MCF 10A (cell line): ENCODE measurements at regions not wholly inside any gene's neighbourhood (a gene's known extent, or its start where the extent isn't known, plus 50 kb on each side); places are given as distances from the start of the nearest gene placed in this dataset.

Experiments used
- BruUV-seq: library from RNA; stranded (reverse); fragments of 400-500 nt; replicated peaks from 2 replicates; lab custom pipeline; 2021; lab: Mats Ljungman, UMichigan
- CTCF ChIA-PET: fragments of 300-600 bp; sonication (Branson Sonifier 250); formaldehyde crosslinking; extraction: SDS; loops from one replicate; lab custom pipeline; 2021; ENCODE audit warnings: antibody characterized with exemption, inconsistent platforms; lab: Yijun Ruan, JAX
- POLR2A ChIA-PET: fragments of 300-600, 350-650 bp; sonication (Branson Sonifier 250); formaldehyde crosslinking; extraction: SDS; loops from one replicate; lab custom pipeline; 2020; ENCODE audit warnings: antibody characterized with exemption, inconsistent platforms; lab: Yijun Ruan, JAX
- DNase-seq: peaks from one replicate; pipeline ENCODE4 v3.0.0-alpha.2; 2018; ENCODE audit not compliant: unreplicated experiment
- H3K27ac Mint-ChIP-seq: one replicate; pipeline ENCODE4 v1.8.0; 2022; ENCODE audit warnings: mild to moderate bottlenecking, low read depth, mixed read lengths; ENCODE audit not compliant: unreplicated experiment
- H3K27me3 Mint-ChIP-seq: one replicate; pipeline ENCODE4 v1.8.0; 2022; ENCODE audit warnings: mixed read lengths; ENCODE audit not compliant: insufficient read depth, unreplicated experiment
- H3K36me3 Mint-ChIP-seq: one replicate; pipeline ENCODE4 v1.8.0; 2022; ENCODE audit warnings: mild to moderate bottlenecking, moderate library complexity, mixed read lengths; ENCODE audit not compliant: insufficient read depth, unreplicated experiment
- H3K4me1 Mint-ChIP-seq: one replicate; pipeline ENCODE4 v1.8.0; 2022; ENCODE audit warnings: mixed read lengths; ENCODE audit not compliant: insufficient read depth, unreplicated experiment
- H3K4me3 Mint-ChIP-seq: one replicate; pipeline ENCODE4 v1.8.0; 2022; ENCODE audit warnings: mild to moderate bottlenecking, moderate library complexity, mixed read lengths; ENCODE audit not compliant: unreplicated experiment
- H3K9me3 Mint-ChIP-seq: one replicate; pipeline ENCODE4 v1.8.0; 2022; ENCODE audit warnings: mixed read lengths; ENCODE audit not compliant: unreplicated experiment
- CTCF ChIP-seq: fragments of 200-600 bp; IDR thresholded peaks from one replicate; pipeline ENCODE4 v1.8.0; 2022; ENCODE audit warnings: antibody characterized with exemption, mild to moderate bottlenecking; ENCODE audit not compliant: unreplicated experiment
- intact Hi-C: fragments of 100-400 bp; cut with micrococcal nuclease; formaldehyde crosslinking; loops from 2 replicates; pipeline ENCODE4 v1.14.1; 2022

- Mint-ChIP-seq H3K27me3 (no peaks in the 10 kb centered on the region), H3K9me3 (no peaks in the 10 kb centered on the region), H3K4me3 (no peak overlapping the region), H3K36me3 (no peaks in the 10 kb centered on the region), H3K27ac (no peak overlapping the region), H3K4me1 (no peaks in the 10 kb centered on the region)
- POLR2A ChIA-PET: no interaction called here
- DNase-seq: no peak
- CTCF ChIA-PET: no interaction called here
- intact Hi-C loops: no loop called here
- no peak for TF ChIP-seq CTCF
- BruUV-seq: no TSS peak
Measured at GRCh38 chr2:21543630-21544029, 419.9 kb downstream of the TDRD15 start.

- BruUV-seq: no TSS peak
- CTCF ChIA-PET: interaction anchor here (1.0 kb wide), 1 partner anchor 17 kb away, joined by 3 read pairs; no protein-coding TSS in a partner anchor
- Mint-ChIP-seq H3K4me1 (no peaks in the 10 kb centered on the region), H3K4me3 (no peak overlapping the region), H3K27ac (no peak overlapping the region), H3K27me3 (no peaks in the 10 kb centered on the region), H3K9me3 (no peaks in the 10 kb centered on the region), H3K36me3 (no peaks in the 10 kb centered on the region)
- POLR2A ChIA-PET: no interaction called here
- DNase-seq: no peak
- TF ChIP-seq CTCF: no peak
- intact Hi-C loops: no loop called here
Measured at GRCh38 chr2:21544392-21544791, 420.6 kb downstream of the TDRD15 start.

GRCh38 chr2:21552981-21553380, 429.2 kb downstream of the TDRD15 start:
- ChIA-PET CTCF (interaction anchor here (0.7 kb wide), 1 partner anchor 12 kb away, joined by 4 read pairs; no protein-coding TSS in a partner anchor), POLR2A (no interaction called here)
- Mint-ChIP-seq H3K4me1 (no peaks in the 10 kb centered on the region), H3K36me3 (no peaks in the 10 kb centered on the region), H3K9me3 (no peaks in the 10 kb centered on the region), H3K27ac (no peak overlapping the region), H3K27me3 (peaks cover 11% of the 10 kb centered on the region), H3K4me3 (no peak overlapping the region)
- no peak for TF ChIP-seq CTCF
- no peak for DNase-seq
- BruUV-seq: no TSS peak
- intact Hi-C loops: no loop called here

- Mint-ChIP-seq H3K4me1 (no peaks in the 10 kb centered on the region), H3K27ac (no peak overlapping the region), H3K27me3 (no peaks in the 10 kb centered on the region), H3K4me3 (no peak overlapping the region), H3K36me3 (no peaks in the 10 kb centered on the region), H3K9me3 (no peaks in the 10 kb centered on the region)
- TF ChIP-seq CTCF: no peak
- no TSS peak for BruUV-seq
- ChIA-PET CTCF (no interaction called here), POLR2A (no interaction called here)
- intact Hi-C loops: no loop called here
- DNase-seq: no peak
Measured at GRCh38 chr2:21559351-21559750, 435.6 kb downstream of the TDRD15 start.
